ENCODE measurements at regions not wholly inside any gene's neighbourhood (a gene's known extent, or its start where the extent isn't known, plus 50 kb on each side); places are given as distances from the start of the nearest gene placed in this dataset.

DNA sequence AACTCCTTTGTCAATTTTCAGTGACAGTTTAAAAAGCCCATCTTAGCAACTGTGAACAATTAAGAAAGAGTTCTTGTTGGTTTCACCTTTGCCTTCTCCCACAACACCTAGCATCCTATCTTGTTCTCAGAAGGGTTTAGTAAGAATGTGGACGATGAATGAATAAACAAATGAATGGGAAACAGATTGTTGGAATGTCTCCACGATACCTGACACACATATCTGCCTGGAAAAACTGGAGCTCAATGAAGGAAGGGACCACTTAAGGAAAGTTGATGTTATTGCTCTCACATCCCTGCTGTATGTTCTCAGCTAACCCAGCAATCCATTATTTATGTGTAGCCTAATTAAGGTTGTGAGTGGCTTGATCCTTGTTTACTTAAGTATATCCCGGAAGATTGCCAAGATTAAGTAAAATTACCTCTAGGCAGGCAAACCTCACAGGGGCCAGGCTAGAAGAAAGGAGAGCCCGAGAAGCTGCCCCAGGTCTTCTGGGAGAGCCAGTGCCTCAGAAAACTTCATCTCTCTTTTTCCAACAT lies 286.4 kb downstream of the NXPE2 start:
- TF ChIP-seq SP1 (CRISPR knock-in tag; conservative IDR thresholded peaks at IDR 0.05): no peak
- no peak for TF ChIP-seq CREM (CRISPR knock-in tag; IDR thresholded peaks at IDR 0.05)
- TF ChIP-seq, protein P1, sequence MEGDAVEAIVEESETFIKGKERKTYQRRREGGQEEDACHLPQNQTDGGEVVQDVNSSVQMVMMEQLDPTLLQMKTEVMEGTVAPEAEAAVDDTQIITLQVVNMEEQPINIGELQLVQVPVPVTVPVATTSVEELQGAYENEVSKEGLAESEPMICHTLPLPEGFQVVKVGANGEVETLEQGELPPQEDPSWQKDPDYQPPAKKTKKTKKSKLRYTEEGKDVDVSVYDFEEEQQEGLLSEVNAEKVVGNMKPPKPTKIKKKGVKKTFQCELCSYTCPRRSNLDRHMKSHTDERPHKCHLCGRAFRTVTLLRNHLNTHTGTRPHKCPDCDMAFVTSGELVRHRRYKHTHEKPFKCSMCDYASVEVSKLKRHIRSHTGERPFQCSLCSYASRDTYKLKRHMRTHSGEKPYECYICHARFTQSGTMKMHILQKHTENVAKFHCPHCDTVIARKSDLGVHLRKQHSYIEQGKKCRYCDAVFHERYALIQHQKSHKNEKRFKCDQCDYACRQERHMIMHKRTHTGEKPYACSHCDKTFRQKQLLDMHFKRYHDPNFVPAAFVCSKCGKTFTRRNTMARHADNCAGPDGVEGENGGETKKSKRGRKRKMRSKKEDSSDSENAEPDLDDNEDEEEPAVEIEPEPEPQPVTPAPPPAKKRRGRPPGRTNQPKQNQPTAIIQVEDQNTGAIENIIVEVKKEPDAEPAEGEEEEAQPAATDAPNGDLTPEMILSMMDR (IDR thresholded peaks at IDR 0.05): no peak
- TF ChIP-seq RELA (CRISPR knock-in tag; IDR thresholded peaks at IDR 0.05; ENCODE audit: borderline replicate concordance): no peak
- TF ChIP-seq RORB (CRISPR knock-in tag; IDR thresholded peaks at IDR 0.05): no peak
- TF ChIP-seq NR2C2 (CRISPR knock-in tag; IDR thresholded peaks at IDR 0.05): no peak
- no peak for TF ChIP-seq ZNF138 (CRISPR knock-in tag; conservative IDR thresholded peaks at IDR 0.05)
- TF ChIP-seq, protein P2, sequence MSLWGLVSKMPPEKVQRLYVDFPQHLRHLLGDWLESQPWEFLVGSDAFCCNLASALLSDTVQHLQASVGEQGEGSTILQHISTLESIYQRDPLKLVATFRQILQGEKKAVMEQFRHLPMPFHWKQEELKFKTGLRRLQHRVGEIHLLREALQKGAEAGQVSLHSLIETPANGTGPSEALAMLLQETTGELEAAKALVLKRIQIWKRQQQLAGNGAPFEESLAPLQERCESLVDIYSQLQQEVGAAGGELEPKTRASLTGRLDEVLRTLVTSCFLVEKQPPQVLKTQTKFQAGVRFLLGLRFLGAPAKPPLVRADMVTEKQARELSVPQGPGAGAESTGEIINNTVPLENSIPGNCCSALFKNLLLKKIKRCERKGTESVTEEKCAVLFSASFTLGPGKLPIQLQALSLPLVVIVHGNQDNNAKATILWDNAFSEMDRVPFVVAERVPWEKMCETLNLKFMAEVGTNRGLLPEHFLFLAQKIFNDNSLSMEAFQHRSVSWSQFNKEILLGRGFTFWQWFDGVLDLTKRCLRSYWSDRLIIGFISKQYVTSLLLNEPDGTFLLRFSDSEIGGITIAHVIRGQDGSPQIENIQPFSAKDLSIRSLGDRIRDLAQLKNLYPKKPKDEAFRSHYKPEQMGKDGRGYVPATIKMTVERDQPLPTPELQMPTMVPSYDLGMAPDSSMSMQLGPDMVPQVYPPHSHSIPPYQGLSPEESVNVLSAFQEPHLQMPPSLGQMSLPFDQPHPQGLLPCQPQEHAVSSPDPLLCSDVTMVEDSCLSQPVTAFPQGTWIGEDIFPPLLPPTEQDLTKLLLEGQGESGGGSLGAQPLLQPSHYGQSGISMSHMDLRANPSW (CRISPR knock-in tag; conservative IDR thresholded peaks at IDR 0.05; ENCODE audit: low read depth): no peak
- TF ChIP-seq, protein P3, sequence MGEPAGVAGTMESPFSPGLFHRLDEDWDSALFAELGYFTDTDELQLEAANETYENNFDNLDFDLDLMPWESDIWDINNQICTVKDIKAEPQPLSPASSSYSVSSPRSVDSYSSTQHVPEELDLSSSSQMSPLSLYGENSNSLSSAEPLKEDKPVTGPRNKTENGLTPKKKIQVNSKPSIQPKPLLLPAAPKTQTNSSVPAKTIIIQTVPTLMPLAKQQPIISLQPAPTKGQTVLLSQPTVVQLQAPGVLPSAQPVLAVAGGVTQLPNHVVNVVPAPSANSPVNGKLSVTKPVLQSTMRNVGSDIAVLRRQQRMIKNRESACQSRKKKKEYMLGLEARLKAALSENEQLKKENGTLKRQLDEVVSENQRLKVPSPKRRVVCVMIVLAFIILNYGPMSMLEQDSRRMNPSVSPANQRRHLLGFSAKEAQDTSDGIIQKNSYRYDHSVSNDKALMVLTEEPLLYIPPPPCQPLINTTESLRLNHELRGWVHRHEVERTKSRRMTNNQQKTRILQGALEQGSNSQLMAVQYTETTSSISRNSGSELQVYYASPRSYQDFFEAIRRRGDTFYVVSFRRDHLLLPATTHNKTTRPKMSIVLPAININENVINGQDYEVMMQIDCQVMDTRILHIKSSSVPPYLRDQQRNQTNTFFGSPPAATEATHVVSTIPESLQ (CRISPR knock-in tag; IDR thresholded peaks at IDR 0.05): no peak
- TF ChIP-seq, protein P4, sequence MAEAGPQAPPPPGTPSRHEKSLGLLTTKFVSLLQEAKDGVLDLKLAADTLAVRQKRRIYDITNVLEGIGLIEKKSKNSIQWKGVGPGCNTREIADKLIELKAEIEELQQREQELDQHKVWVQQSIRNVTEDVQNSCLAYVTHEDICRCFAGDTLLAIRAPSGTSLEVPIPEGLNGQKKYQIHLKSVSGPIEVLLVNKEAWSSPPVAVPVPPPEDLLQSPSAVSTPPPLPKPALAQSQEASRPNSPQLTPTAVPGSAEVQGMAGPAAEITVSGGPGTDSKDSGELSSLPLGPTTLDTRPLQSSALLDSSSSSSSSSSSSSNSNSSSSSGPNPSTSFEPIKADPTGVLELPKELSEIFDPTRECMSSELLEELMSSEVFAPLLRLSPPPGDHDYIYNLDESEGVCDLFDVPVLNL (CRISPR knock-in tag; IDR thresholded peaks at IDR 0.05; ENCODE audit: borderline replicate concordance, low read depth): no peak
- TF ChIP-seq, protein P5, sequence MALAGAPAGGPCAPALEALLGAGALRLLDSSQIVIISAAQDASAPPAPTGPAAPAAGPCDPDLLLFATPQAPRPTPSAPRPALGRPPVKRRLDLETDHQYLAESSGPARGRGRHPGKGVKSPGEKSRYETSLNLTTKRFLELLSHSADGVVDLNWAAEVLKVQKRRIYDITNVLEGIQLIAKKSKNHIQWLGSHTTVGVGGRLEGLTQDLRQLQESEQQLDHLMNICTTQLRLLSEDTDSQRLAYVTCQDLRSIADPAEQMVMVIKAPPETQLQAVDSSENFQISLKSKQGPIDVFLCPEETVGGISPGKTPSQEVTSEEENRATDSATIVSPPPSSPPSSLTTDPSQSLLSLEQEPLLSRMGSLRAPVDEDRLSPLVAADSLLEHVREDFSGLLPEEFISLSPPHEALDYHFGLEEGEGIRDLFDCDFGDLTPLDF (CRISPR knock-in tag; IDR thresholded peaks at IDR 0.05): no peak

All from WTC11 (cell line).